ENCODE measurements at regions not wholly inside any gene's neighbourhood (a gene's known extent, or its start where the extent isn't known, plus 50 kb on each side); places are given as distances from the start of the nearest gene placed in this dataset.

- peaks cover 8% of the 10 kb centered on the region for H3K4me1 Mint-ChIP-seq (ENCODE audit: low read depth, unreplicated experiment)
- H3K9me3 ChIP-seq, result no peaks in the 10 kb centered on the region
- H3K36me3 ChIP-seq (ENCODE audit: control insufficient read depth, insufficient read depth, low read length), result no peaks in the 10 kb centered on the region
- DNase-seq, result no peak
- CTCF ChIA-PET, result no interaction called here
- POLR2A ChIA-PET, result no interaction called here
- no peaks in the 10 kb centered on the region for H3K9me3 Mint-ChIP-seq (ENCODE audit: unreplicated experiment)
- TF ChIP-seq, protein P1, sequence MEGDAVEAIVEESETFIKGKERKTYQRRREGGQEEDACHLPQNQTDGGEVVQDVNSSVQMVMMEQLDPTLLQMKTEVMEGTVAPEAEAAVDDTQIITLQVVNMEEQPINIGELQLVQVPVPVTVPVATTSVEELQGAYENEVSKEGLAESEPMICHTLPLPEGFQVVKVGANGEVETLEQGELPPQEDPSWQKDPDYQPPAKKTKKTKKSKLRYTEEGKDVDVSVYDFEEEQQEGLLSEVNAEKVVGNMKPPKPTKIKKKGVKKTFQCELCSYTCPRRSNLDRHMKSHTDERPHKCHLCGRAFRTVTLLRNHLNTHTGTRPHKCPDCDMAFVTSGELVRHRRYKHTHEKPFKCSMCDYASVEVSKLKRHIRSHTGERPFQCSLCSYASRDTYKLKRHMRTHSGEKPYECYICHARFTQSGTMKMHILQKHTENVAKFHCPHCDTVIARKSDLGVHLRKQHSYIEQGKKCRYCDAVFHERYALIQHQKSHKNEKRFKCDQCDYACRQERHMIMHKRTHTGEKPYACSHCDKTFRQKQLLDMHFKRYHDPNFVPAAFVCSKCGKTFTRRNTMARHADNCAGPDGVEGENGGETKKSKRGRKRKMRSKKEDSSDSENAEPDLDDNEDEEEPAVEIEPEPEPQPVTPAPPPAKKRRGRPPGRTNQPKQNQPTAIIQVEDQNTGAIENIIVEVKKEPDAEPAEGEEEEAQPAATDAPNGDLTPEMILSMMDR (IDR thresholded peaks at IDR 0.05; ENCODE audit: insufficient read depth in 1 of 2, low read depth in 1 of 2, low read length in 1 of 2, severe bottlenecking in 1 of 2, unreplicated experiment in 1 of 2), result no peak
- H3K27ac Mint-ChIP-seq (ENCODE audit: unreplicated experiment), result no peak overlapping the region
- no peak overlapping the region for H3K4me3 Mint-ChIP-seq (ENCODE audit: unreplicated experiment)
- BruUV-seq (replicated peaks), result no TSS peak
- no peaks in the 10 kb centered on the region for H3K27me3 ChIP-seq (replicated peaks; ENCODE audit: control insufficient read depth, insufficient read depth, low read length)
- H3K27me3 Mint-ChIP-seq (ENCODE audit: insufficient read depth, unreplicated experiment), result peaks cover 4% of the 10 kb centered on the region
- intact Hi-C loops (cut with micrococcal nuclease; ENCODE audit: unreplicated experiment), result no loop called here
- H3K36me3 Mint-ChIP-seq (ENCODE audit: insufficient read depth, unreplicated experiment), result no peaks in the 10 kb centered on the region
- H3K4me1 ChIP-seq, result no peaks in the 10 kb centered on the region
- no peak overlapping the region for H3K4me3 ChIP-seq (ENCODE audit: low read depth, low read length)
These were observed 1147.5 kb upstream of the CDH8 start for GRCh38 chr16:63183743-63184142.

GRCh38 chr16:63175313-63175712 is 1139.1 kb upstream of the CDH8 start:
- Histone ChIP-seq H3K9me3 (no peaks in the 10 kb centered on the region), H3K36me3 (ENCODE audit: control insufficient read depth, insufficient read depth, low read length) (no peaks in the 10 kb centered on the region), H3K4me1 (no peaks in the 10 kb centered on the region), H3K27me3 (replicated peaks; ENCODE audit: control insufficient read depth, insufficient read depth, low read length) (no peaks in the 10 kb centered on the region), H3K4me3 (ENCODE audit: low read depth, low read length) (no peak overlapping the region)
- H3K36me3 Mint-ChIP-seq (ENCODE audit: insufficient read depth, unreplicated experiment), result no peaks in the 10 kb centered on the region
- H3K4me1 Mint-ChIP-seq (ENCODE audit: low read depth, unreplicated experiment), result no peaks in the 10 kb centered on the region
- H3K27me3 Mint-ChIP-seq (ENCODE audit: insufficient read depth, unreplicated experiment), result peaks cover 2% of the 10 kb centered on the region
- no TSS peak for BruUV-seq (replicated peaks)
- no peak for DNase-seq
- CTCF ChIA-PET, result no interaction called here
- no peaks in the 10 kb centered on the region for H3K9me3 Mint-ChIP-seq (ENCODE audit: unreplicated experiment)
- no peak overlapping the region for H3K4me3 Mint-ChIP-seq (ENCODE audit: unreplicated experiment)
- POLR2A ChIA-PET, result no interaction called here
- H3K27ac Mint-ChIP-seq (ENCODE audit: unreplicated experiment), result no peak overlapping the region
- intact Hi-C loops (cut with micrococcal nuclease; ENCODE audit: unreplicated experiment), result no loop called here
- TF ChIP-seq, protein P1 (IDR thresholded peaks at IDR 0.05; ENCODE audit: insufficient read depth in 1 of 2, low read depth in 1 of 2, low read length in 1 of 2, severe bottlenecking in 1 of 2, unreplicated experiment in 1 of 2), result no peak

GRCh38 chr16:63174801-63175200 is 1138.6 kb upstream of the CDH8 start:
- no TSS peak for BruUV-seq (replicated peaks)
- Histone ChIP-seq H3K27me3 (replicated peaks; ENCODE audit: control insufficient read depth, insufficient read depth, low read length) (no peaks in the 10 kb centered on the region), H3K36me3 (ENCODE audit: control insufficient read depth, insufficient read depth, low read length) (no peaks in the 10 kb centered on the region), H3K9me3 (no peaks in the 10 kb centered on the region), H3K4me1 (no peaks in the 10 kb centered on the region), H3K4me3 (ENCODE audit: low read depth, low read length) (no peak overlapping the region)
- no peak for DNase-seq
- Mint-ChIP-seq H3K4me1 (ENCODE audit: low read depth, unreplicated experiment) (no peaks in the 10 kb centered on the region), H3K9me3 (ENCODE audit: unreplicated experiment) (no peaks in the 10 kb centered on the region), H3K4me3 (ENCODE audit: unreplicated experiment) (no peak overlapping the region), H3K36me3 (ENCODE audit: insufficient read depth, unreplicated experiment) (no peaks in the 10 kb centered on the region), H3K27ac (ENCODE audit: unreplicated experiment) (no peak overlapping the region), H3K27me3 (ENCODE audit: insufficient read depth, unreplicated experiment) (peaks cover 2% of the 10 kb centered on the region)
- ChIA-PET CTCF (no interaction called here), POLR2A (no interaction called here)
- intact Hi-C loops (cut with micrococcal nuclease; ENCODE audit: unreplicated experiment), result no loop called here
- TF ChIP-seq, protein P1 (IDR thresholded peaks at IDR 0.05; ENCODE audit: insufficient read depth in 1 of 2, low read depth in 1 of 2, low read length in 1 of 2, severe bottlenecking in 1 of 2, unreplicated experiment in 1 of 2), result no peak
